Osteocyte (in vitro differentiated cells): ENCODE measurements at regions not wholly inside any gene's neighbourhood (a gene's known extent, or its start where the extent isn't known, plus 50 kb on each side); places are given as distances from the start of the nearest gene placed in this dataset.

Experiments used
- DNase-seq: peaks from one replicate; pipeline ENCODE4 v3.0.0; 2021; ENCODE audit warnings: mixed read lengths; ENCODE audit not compliant: unreplicated experiment; ENCODE audit errors: extremely low spot score
- H3K27ac Mint-ChIP-seq: one replicate; pipeline ENCODE4 v1.8.0; 2021; ENCODE audit warnings: mild to moderate bottlenecking, mixed read lengths; ENCODE audit not compliant: unreplicated experiment
- H3K27me3 Mint-ChIP-seq: one replicate; pipeline ENCODE4 v1.8.0; 2021; ENCODE audit warnings: mixed read lengths; ENCODE audit not compliant: unreplicated experiment
- H3K36me3 Mint-ChIP-seq: one replicate; pipeline ENCODE4 v1.8.0; 2021; ENCODE audit warnings: mixed read lengths; ENCODE audit not compliant: unreplicated experiment
- H3K4me1 Mint-ChIP-seq: one replicate; pipeline ENCODE4 v1.8.0; 2021; ENCODE audit warnings: mixed read lengths; ENCODE audit not compliant: unreplicated experiment
- H3K4me3 Mint-ChIP-seq: one replicate; pipeline ENCODE4 v1.8.0; 2021; ENCODE audit warnings: mild to moderate bottlenecking, moderate library complexity, mixed read lengths; ENCODE audit not compliant: unreplicated experiment
- H3K9me3 Mint-ChIP-seq: one replicate; pipeline ENCODE4 v1.8.0; 2021; ENCODE audit warnings: mixed read lengths; ENCODE audit not compliant: unreplicated experiment
- CTCF ChIP-seq: fragments of 200-600 bp; sonication (generic); IDR thresholded peaks from 2 replicates; pipeline ENCODE4 v1.5.0; 2021; ENCODE audit warnings: antibody characterized with exemption, mild to moderate bottlenecking, moderate library complexity

DNA sequence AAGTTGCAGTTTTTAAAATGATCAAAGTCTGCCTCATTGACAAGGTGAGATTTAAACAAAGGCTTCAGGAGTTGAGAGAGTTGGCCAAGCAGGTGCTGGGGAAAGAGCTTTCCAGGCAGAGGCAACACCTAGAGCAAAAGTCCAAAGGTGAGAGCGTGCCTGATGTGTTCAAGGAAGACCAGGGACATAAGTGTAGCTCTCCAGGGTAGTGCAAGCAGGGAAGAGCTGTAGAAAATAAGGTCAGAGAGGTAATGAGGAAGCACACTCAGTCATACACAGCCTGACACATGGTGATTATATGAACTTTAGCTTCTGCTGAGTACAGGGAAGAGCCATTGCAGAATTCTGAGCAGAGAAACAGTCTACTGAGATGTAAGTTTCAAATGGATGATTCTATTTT is 265.0 kb upstream of the NWD2 start:
- Mint-ChIP-seq H3K4me1 (no peaks in the 10 kb centered on the region), H3K27me3 (no peaks in the 10 kb centered on the region), H3K36me3 (no peaks in the 10 kb centered on the region), H3K9me3 (peaks cover 3% of the 10 kb centered on the region), H3K27ac (no peak overlapping the region), H3K4me3 (no peak overlapping the region)
- DNase-seq: no peak
- TF ChIP-seq CTCF: no peak

- Mint-ChIP-seq H3K4me1 (no peaks in the 10 kb centered on the region), H3K9me3 (peaks cover 15% of the 10 kb centered on the region), H3K27me3 (no peaks in the 10 kb centered on the region), H3K36me3 (no peaks in the 10 kb centered on the region), H3K4me3 (no peak overlapping the region), H3K27ac (no peak overlapping the region)
- no peak for TF ChIP-seq CTCF
- no peak for DNase-seq
Measured at GRCh38 chr4:36990128-36990872, 254.2 kb upstream of the NWD2 start.

- peaks cover 3% of the 10 kb centered on the region for H3K9me3 Mint-ChIP-seq
- H3K4me3 Mint-ChIP-seq: no peak overlapping the region
- H3K27ac Mint-ChIP-seq: no peak overlapping the region
- H3K36me3 Mint-ChIP-seq: no peaks in the 10 kb centered on the region
- no peak for TF ChIP-seq CTCF
- no peak for DNase-seq
- H3K4me1 Mint-ChIP-seq: no peaks in the 10 kb centered on the region
- no peaks in the 10 kb centered on the region for H3K27me3 Mint-ChIP-seq
Measured at GRCh38 chr4:36997727-36998126, 246.8 kb upstream of the NWD2 start.

DNA sequence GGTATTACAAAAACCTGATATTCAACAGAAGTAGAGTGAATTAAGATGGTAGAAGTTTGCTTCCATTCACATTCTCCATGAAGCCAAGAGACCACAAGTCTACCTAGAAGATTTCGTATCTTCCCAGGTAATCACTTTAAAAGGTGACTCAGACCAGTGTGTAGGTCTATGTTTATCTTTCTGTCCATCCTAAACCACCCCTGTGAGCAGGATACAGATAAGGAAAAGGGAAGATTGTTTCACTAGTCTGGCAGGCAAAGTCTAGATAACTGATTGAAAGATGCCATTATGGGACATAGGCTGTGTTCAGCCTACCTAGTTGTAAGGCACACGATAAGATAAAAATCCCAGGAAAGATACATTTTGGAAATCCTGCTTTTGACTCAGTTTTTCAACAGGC is 244.3 kb upstream of the NWD2 start:
- no peaks in the 10 kb centered on the region for H3K27me3 Mint-ChIP-seq
- no peaks in the 10 kb centered on the region for H3K4me1 Mint-ChIP-seq
- H3K4me3 Mint-ChIP-seq: no peak overlapping the region
- H3K9me3 Mint-ChIP-seq: peaks cover 7% of the 10 kb centered on the region
- no peak for TF ChIP-seq CTCF
- H3K36me3 Mint-ChIP-seq: no peaks in the 10 kb centered on the region
- H3K27ac Mint-ChIP-seq: no peak overlapping the region
- no peak for DNase-seq

DNA sequence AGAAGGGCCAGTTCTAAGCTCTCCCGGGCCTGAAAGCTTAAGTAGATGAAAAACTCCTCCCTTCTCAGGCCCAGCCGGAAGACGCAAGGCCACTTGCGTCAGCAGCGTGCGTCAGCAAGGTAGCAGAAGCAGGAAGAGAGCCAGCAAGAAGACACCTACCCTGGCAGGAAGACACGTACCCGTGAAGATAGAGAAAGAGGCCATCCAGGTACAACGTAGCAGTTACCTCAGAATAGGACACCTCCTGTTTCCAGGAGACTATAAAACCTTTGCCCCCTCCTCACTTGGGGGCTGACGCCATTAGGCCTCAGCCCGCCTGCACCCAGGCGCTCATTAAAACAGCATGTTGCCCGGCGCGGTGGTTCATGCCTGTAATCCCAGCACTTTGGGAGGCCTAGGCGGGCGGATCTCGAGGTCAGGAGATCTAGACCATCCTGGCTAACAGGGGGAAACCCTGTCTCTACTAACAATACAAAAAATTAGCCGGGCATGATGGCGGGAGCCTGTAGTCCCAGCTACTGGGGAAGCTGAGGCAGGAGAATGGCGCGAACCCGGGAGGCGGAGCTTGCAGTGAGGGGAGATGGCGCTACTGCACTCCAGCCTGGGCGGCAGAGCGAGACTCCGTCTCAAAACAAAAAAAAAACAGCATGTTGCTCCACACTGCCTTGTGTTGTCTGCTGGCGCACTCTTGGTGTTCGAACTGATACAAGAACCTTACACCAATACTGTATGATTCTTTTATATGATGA is 242.7 kb upstream of the NWD2 start:
- H3K4me1 Mint-ChIP-seq: no peaks in the 10 kb centered on the region
- no peak overlapping the region for H3K27ac Mint-ChIP-seq
- no peaks in the 10 kb centered on the region for H3K36me3 Mint-ChIP-seq
- no peaks in the 10 kb centered on the region for H3K27me3 Mint-ChIP-seq
- DNase-seq: no peak
- H3K4me3 Mint-ChIP-seq: no peak overlapping the region
- TF ChIP-seq CTCF: no peak
- peaks cover 7% of the 10 kb centered on the region for H3K9me3 Mint-ChIP-seq
